ENCODE measurements at regions not wholly inside any gene's neighbourhood (a gene's known extent, or its start where the extent isn't known, plus 50 kb on each side); places are given as distances from the start of the nearest gene placed in this dataset.

GRCh38 chr3:102066470-102066869, 217.2 kb downstream of the NFKBIZ start:
- H3K79me2 ChIP-seq (ENCODE audit: insufficient read depth, low read length), result no peaks in the 10 kb centered on the region
- no peak for TF ChIP-seq EZH2 (IDR thresholded peaks at IDR 0.05; ENCODE audit: borderline replicate concordance, low read depth, low read length, severe bottlenecking)
- TF ChIP-seq, protein P1, sequence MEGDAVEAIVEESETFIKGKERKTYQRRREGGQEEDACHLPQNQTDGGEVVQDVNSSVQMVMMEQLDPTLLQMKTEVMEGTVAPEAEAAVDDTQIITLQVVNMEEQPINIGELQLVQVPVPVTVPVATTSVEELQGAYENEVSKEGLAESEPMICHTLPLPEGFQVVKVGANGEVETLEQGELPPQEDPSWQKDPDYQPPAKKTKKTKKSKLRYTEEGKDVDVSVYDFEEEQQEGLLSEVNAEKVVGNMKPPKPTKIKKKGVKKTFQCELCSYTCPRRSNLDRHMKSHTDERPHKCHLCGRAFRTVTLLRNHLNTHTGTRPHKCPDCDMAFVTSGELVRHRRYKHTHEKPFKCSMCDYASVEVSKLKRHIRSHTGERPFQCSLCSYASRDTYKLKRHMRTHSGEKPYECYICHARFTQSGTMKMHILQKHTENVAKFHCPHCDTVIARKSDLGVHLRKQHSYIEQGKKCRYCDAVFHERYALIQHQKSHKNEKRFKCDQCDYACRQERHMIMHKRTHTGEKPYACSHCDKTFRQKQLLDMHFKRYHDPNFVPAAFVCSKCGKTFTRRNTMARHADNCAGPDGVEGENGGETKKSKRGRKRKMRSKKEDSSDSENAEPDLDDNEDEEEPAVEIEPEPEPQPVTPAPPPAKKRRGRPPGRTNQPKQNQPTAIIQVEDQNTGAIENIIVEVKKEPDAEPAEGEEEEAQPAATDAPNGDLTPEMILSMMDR (IDR thresholded peaks at IDR 0.05; ENCODE audit: borderline replicate concordance, extremely low read depth, low read length, poor library complexity, severe bottlenecking), result no peak
- no peak overlapping the region for H3K4me3 ChIP-seq (ENCODE audit: low read depth in 1 of 2, low read length in 2 of 2)
- no peak overlapping the region for H3K4me2 ChIP-seq (ENCODE audit: insufficient read depth, low read length)
- peaks cover 5% of the 10 kb centered on the region for H3K27me3 ChIP-seq (ENCODE audit: insufficient read depth, low read length, poor library complexity)
- H3K9me3 ChIP-seq (ENCODE audit: insufficient read depth, low read length, severe bottlenecking), result no peaks in the 10 kb centered on the region
- no peak for DNase-seq
- no peak for ATAC-seq (ENCODE audit: insufficient read depth, low read depth)
- no peaks in the 10 kb centered on the region for H4K20me1 ChIP-seq (ENCODE audit: insufficient read depth, low read length)
- H2AFZ ChIP-seq (ENCODE audit: low read depth, low read length), result no peak overlapping the region
- no peak overlapping the region for H3K9ac ChIP-seq (ENCODE audit: low read depth, low read length)
- H3K4me1 ChIP-seq (ENCODE audit: insufficient read depth, low read length), result no peaks in the 10 kb centered on the region
- H3K36me3 ChIP-seq (ENCODE audit: insufficient read depth, low read length), result no peaks in the 10 kb centered on the region
- H3K27ac ChIP-seq (ENCODE audit: low read length), result no peak overlapping the region

GRCh38 chr3:102068327-102068726, 219.0 kb downstream of the NFKBIZ start:
- H4K20me1 ChIP-seq (ENCODE audit: insufficient read depth, low read length), result no peaks in the 10 kb centered on the region
- no peak overlapping the region for H3K9ac ChIP-seq (ENCODE audit: low read depth, low read length)
- no peak overlapping the region for H2AFZ ChIP-seq (ENCODE audit: low read depth, low read length)
- H3K27me3 ChIP-seq (ENCODE audit: insufficient read depth, low read length, poor library complexity), result peaks cover 2% of the 10 kb centered on the region
- H3K79me2 ChIP-seq (ENCODE audit: insufficient read depth, low read length), result no peaks in the 10 kb centered on the region
- no peaks in the 10 kb centered on the region for H3K9me3 ChIP-seq (ENCODE audit: insufficient read depth, low read length, severe bottlenecking)
- ATAC-seq (ENCODE audit: insufficient read depth, low read depth) (no peak), DNase-seq (no peak)
- no peaks in the 10 kb centered on the region for H3K4me1 ChIP-seq (ENCODE audit: insufficient read depth, low read length)
- no peak for TF ChIP-seq EZH2 (IDR thresholded peaks at IDR 0.05; ENCODE audit: borderline replicate concordance, low read depth, low read length, severe bottlenecking)
- TF ChIP-seq, protein P1 (IDR thresholded peaks at IDR 0.05; ENCODE audit: borderline replicate concordance, extremely low read depth, low read length, poor library complexity, severe bottlenecking), result no peak
- H3K4me2 ChIP-seq (ENCODE audit: insufficient read depth, low read length), result no peak overlapping the region
- H3K4me3 ChIP-seq (ENCODE audit: low read depth in 1 of 2, low read length in 2 of 2), result no peak overlapping the region
- no peaks in the 10 kb centered on the region for H3K36me3 ChIP-seq (ENCODE audit: insufficient read depth, low read length)
- no peak overlapping the region for H3K27ac ChIP-seq (ENCODE audit: low read length)

- DNase-seq (no peak), ATAC-seq (ENCODE audit: insufficient read depth, low read depth) (no peak)
- Histone ChIP-seq H4K20me1 (ENCODE audit: insufficient read depth, low read length) (no peaks in the 10 kb centered on the region), H3K27me3 (ENCODE audit: insufficient read depth, low read length, poor library complexity) (no peaks in the 10 kb centered on the region), H3K36me3 (ENCODE audit: insufficient read depth, low read length) (no peaks in the 10 kb centered on the region), H2AFZ (ENCODE audit: low read depth, low read length) (no peak overlapping the region), H3K4me3 (ENCODE audit: low read depth in 1 of 2, low read length in 2 of 2) (no peak overlapping the region), H3K79me2 (ENCODE audit: insufficient read depth, low read length) (no peaks in the 10 kb centered on the region), H3K27ac (ENCODE audit: low read length) (no peak overlapping the region), H3K9me3 (ENCODE audit: insufficient read depth, low read length, severe bottlenecking) (no peaks in the 10 kb centered on the region), H3K4me1 (ENCODE audit: insufficient read depth, low read length) (no peaks in the 10 kb centered on the region), H3K9ac (ENCODE audit: low read depth, low read length) (no peak overlapping the region), H3K4me2 (ENCODE audit: insufficient read depth, low read length) (no peak overlapping the region)
- TF ChIP-seq EZH2 (IDR thresholded peaks at IDR 0.05; ENCODE audit: borderline replicate concordance, low read depth, low read length, severe bottlenecking), result no peak
- TF ChIP-seq, protein P1 (IDR thresholded peaks at IDR 0.05; ENCODE audit: borderline replicate concordance, extremely low read depth, low read length, poor library complexity, severe bottlenecking), result no peak
Measured at GRCh38 chr3:102068736-102069135, 219.4 kb downstream of the NFKBIZ start.

- Histone ChIP-seq H3K36me3 (ENCODE audit: insufficient read depth, low read length) (no peaks in the 10 kb centered on the region), H3K9ac (ENCODE audit: low read depth, low read length) (no peak overlapping the region), H3K79me2 (ENCODE audit: insufficient read depth, low read length) (no peaks in the 10 kb centered on the region), H3K27me3 (ENCODE audit: insufficient read depth, low read length, poor library complexity) (no peaks in the 10 kb centered on the region), H3K4me3 (ENCODE audit: low read depth in 1 of 2, low read length in 2 of 2) (no peak overlapping the region), H3K27ac (ENCODE audit: low read length) (no peak overlapping the region), H3K4me2 (ENCODE audit: insufficient read depth, low read length) (no peak overlapping the region), H4K20me1 (ENCODE audit: insufficient read depth, low read length) (no peaks in the 10 kb centered on the region), H3K9me3 (ENCODE audit: insufficient read depth, low read length, severe bottlenecking) (no peaks in the 10 kb centered on the region), H3K4me1 (ENCODE audit: insufficient read depth, low read length) (no peaks in the 10 kb centered on the region), H2AFZ (ENCODE audit: low read depth, low read length) (no peak overlapping the region)
- DNase-seq (no peak), ATAC-seq (ENCODE audit: insufficient read depth, low read depth) (no peak)
- TF ChIP-seq, protein P1 (IDR thresholded peaks at IDR 0.05; ENCODE audit: borderline replicate concordance, extremely low read depth, low read length, poor library complexity, severe bottlenecking), result no peak
- no peak for TF ChIP-seq EZH2 (IDR thresholded peaks at IDR 0.05; ENCODE audit: borderline replicate concordance, low read depth, low read length, severe bottlenecking)
Measured at GRCh38 chr3:102069211-102069662, 219.9 kb downstream of the NFKBIZ start.

All from DND-41 (cell line).